DMS114 treated with DMSO at 0.1 percent for 48 hours (cell line): ENCODE measurements at regions not wholly inside any gene's neighbourhood (a gene's known extent, or its start where the extent isn't known, plus 50 kb on each side); places are given as distances from the start of the nearest gene placed in this dataset.
A peak's percentile ranks its signal among the peaks of the same experiment; 100 is the strongest.

Experiments
- DNase-seq: peaks from one replicate; lab custom pipeline; 2025; ENCODE audit not compliant: unreplicated experiment; lab: John Stamatoyannopoulos, UW

GRCh38 chr6:165729307-165729936 lies 66.4 kb upstream of the PDE10A start:
- DNase-seq = peak; percentile 0

GRCh38 chr6:165728216-165728615 lies 65.2 kb upstream of the PDE10A start:
- DNase-seq = no peak

- no peak for DNase-seq
Observed at GRCh38 chr6:165726965-165727381, 63.9 kb upstream of the PDE10A start.

DNA sequence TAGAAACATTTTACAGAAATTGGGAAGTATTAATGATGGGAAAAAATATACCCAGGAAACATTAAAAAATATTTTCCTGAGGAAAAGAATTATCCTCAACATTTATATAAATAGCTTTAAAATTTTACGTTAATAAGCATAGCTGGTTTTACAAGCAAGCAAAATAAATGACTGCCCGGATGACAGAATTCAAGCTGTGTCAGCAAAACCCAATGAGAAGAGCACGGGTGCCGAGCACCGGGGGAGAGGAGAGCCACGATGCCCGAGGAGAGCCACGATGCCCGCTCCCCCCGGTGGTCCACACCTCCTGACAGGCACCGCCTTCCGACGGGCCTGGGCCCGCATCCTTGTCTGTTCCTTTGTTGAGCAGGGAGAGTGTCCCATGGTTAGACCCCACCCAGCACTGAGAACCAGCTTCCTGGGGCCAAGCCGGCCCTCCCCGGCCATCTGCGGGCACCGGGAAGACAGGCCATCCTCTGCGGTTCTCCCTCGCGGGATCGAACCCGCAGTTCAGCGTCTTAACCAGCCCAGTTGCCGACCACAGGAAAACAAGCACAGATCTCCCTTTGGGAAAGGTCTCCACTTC lies 63.3 kb upstream of the PDE10A start:
- no peak for DNase-seq

DNA sequence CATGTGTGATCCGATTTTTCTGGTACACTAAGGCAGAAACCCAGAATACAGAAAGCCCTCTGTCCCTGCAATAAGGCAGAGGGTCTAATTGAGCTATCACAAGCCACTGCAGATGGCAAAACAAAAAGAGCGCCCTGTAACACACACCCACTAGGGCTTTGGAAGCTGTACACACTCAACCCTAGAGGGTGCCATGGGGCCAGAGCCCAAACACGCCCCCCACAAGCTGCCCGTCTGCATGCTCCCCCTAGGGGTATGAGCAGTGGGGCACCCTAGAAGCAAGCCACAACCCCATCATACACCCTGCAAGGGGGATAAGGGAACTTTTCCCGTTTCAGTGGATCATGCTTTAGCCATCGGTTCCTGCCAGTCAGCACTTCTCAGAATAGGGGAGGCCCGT lies 62.2 kb upstream of the PDE10A start:
- DNase-seq = no peak

- no peak for DNase-seq
Observed at GRCh38 chr6:165723326-165723725, 60.3 kb upstream of the PDE10A start.

- no peak for DNase-seq
Observed at GRCh38 chr6:165722022-165722421, 59.0 kb upstream of the PDE10A start.

DNA sequence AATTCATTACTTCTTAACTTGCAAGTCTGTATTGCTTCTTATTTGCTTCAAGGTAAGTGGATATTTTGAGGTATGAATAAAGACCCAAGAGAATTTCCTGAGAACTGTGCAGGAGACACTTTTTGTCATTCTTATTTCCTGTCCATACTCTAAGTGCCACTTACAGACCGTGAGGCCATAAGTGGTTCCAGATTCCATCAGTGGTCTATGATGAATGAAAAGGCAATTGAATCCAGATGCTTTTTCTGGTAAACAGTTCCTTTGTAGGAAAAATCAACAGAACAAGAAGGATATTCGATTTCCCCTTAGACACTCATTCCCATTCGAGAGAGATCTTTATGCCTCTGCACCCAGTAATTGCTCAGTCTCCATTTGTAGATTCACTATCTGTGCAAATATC lies 58.3 kb upstream of the PDE10A start:
- DNase-seq = no peak

DNA sequence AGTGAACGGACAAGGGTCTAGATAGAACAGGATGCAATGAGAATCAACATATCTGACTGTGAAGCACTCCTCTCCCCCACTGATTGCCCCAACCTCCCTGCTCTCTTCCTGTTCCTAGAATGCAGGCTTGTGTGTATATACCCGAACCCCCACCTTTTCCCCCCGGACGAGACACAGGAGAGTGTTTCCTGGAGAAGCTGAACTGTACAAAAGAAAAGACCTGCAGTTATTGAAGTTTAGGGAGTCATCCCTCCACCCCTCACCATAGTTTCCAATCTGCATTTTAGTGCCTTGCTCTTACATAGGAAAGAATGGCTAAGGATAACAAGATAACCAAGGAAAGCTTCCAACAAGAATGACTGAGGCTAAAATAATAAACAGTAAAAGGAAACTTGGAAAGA lies 55.5 kb upstream of the PDE10A start:
- DNase-seq = no peak

DNA sequence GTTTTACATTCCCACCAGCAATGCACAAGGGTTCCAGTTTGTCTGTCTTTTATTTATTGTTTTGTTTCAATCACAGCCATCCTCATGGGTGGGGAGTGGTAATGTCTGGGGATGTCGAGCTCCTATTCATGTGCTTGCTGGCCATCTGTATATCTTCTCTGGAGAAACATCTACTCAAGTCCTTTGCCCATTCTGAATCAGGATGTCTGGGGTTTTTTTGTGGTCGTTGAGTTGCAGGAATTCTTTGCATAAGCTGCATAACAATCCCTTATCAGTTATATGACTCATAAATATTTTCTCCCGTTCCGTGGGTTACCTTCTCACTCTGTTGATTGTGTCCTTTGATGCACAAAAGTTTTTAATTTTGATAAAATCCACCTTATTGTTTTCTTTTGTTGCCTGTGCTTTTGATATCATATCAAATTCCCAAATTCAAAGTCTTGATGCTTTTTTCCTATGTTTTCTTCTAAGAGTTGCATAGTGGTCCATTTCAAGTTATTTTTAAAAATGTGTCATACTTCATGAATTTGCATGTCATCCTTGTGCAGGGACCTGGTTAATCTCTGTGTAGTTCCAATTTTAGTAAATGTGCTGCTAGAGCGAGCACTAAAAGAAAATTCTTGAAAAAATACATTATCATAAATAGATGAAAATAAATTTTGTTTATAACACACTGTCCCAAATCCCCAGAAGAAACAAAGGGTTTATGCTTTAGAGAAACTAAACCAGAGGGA lies 54.9 kb upstream of the PDE10A start:
- no peak for DNase-seq

DNA sequence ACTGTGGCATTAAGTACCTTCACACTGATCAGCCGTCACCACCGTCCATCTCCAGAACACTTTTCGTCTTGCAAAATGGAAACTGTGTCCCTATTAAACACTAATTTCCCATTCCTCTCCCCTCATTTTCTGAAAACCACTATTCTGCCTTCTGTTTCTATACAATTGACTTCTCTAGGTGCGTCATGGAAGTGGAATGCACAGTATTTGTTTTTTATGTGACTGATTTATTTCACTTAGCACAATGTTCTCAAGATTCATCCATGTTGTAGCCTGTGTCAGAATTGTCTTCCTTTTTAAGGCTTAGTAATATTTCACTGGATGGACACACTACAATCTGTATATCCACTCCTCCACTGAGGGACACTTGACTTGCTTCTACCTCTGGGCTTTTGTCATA lies 53.8 kb upstream of the PDE10A start:
- no peak for DNase-seq

- no peak for DNase-seq
Observed at GRCh38 chr6:165715428-165715827, 52.4 kb upstream of the PDE10A start.

- no peak for DNase-seq
Observed at GRCh38 chr6:165714907-165715306, 51.9 kb upstream of the PDE10A start.

- DNase-seq = no peak
Observed at GRCh38 chr6:165713845-165714466, 50.9 kb upstream of the PDE10A start.
